Activated CD4-positive, alpha-beta T cell treated with anti-CD3 and anti-CD28 coated beads, Interleukin-2, Interleukin-6, amounts not matched to agents 100 ng/mL and 50 ng/mL, durations not matched to agents 16 hours and 8 hours (primary cell): ENCODE measurements at regions not wholly inside any gene's neighbourhood (a gene's known extent, or its start where the extent isn't known, plus 50 kb on each side); places are given as distances from the start of the nearest gene placed in this dataset.
"Not testable (repeated sequence)": the region's sequence is repeated elsewhere in the genome, so short reads cannot be mapped to it uniquely, and the experiment has no call there.

Experiments used
- DNase-seq: peaks from one replicate; pipeline ENCODE4 v3.0.0-alpha.2; 2020

DNA sequence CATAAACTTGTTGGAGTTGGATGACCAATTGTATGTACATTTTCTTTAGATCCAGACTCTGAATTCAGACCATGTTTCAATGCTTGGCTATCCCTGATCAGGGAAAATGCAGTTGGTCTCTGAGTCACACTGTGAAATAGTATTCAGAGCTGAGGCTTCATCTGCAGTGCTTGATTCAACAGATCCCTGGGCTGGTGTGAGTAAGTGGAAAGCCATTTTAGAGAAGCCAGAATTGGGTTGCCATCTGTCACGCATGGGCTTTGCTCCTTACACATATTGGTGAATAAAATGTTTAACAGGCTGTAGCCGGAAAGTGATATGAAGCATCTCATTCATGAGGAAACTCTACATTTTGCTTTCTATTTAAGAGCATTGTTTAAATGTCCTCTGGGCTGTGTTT lies 50.0 kb upstream of the ACYP2 start:
- no peak for DNase-seq

- no peak for DNase-seq
These were observed 51.4 kb upstream of the ACYP2 start for GRCh38 chr2:54063967-54064535.

GRCh38 chr2:54062401-54062800 lies 53.0 kb upstream of the ACYP2 start:
- no peak for DNase-seq

DNA sequence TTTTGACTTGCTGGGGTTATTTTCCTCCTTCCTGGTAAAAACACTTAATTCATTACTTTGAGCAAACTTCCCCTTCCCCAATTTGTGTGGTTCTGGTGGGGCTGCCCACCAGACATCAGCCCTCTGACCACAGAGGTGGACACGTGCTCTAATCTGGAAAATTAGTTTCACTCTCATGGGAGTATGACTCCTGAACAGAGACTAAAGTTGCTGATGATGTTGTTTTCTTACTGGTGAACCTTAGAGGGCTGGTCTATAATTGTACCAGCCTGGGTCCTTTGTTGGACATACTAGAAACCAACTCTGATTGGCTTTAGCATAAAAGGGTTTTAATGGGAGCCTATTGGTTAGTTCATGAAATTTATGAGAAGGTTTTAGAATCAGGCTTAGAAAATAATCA lies 54.1 kb upstream of the ACYP2 start:
- no peak for DNase-seq

- no peak for DNase-seq
These were observed 55.4 kb upstream of the ACYP2 start for GRCh38 chr2:54059986-54060385.

- no peak for DNase-seq
These were observed 55.9 kb upstream of the ACYP2 start for GRCh38 chr2:54059504-54059903.

DNA sequence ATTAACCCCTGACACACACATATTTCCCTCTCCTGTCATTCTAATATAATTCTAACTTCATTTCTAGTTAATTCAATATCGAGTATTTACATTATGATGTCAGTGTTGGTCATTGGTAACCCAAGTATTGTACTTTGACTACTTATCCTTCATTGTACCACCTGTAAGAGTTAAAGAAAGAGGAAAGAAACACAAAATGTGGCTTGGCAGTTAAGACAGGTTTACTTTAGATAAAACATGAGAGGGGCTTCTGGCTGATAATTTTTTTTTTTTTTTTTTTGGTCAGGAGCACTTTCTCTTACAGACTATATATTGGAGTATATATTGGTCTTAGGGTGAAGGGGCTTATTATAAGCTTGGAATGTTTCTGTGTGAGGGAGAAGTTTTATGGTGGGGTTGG lies 57.0 kb upstream of the ACYP2 start:
- no peak for DNase-seq

- no peak for DNase-seq
These were observed 60.6 kb upstream of the ACYP2 start for GRCh38 chr2:54054774-54055173.

GRCh38 chr2:54054271-54054670 lies 61.1 kb upstream of the ACYP2 start:
- peak; percentile 79 for DNase-seq

- DNase-seq = peak; percentile 41
These were observed 61.6 kb upstream of the ACYP2 start for GRCh38 chr2:54053830-54054229.

DNA sequence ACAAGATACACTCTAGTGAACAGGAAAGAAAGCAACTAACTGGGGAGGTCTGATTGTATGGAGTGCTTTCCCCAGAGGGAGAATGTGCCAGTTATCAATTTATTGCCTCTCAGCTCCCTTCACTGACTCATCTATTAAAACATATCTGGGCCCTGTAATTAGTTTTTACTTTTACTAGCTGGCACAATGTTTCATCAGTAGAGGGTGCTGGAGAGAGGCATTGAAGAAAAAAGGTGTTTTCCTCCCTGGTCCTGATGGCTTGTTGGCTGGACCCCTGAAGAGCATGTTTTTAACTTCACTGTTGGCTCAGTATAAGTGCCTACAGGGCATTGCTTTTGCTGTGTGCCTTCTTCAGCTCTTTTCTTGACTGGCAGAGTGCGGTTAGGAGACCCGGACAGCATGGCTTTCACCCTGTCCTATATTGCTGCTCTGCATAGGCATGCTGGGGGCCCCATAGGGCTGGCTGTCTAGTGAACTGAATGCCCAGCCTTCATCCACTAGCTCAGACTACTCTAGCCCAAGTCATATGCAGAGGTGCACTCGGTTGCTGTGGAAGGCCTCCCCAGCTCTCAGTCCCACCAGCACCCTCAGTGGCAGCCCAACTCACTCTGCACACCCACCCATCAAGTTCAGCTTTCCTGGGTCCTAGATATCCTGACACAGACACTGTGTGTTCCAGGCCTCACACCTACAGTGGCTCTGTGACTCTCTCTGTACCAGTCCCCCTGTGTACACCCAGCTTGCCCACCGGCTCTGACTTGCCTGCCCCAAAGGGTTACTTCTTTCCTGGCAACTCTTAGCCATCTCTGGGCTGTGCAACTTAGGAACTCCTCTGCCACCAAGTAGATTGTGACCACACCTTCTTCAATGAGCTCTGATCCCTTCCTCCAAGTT lies 62.3 kb upstream of the ACYP2 start:
- peak; percentile 57 for DNase-seq

GRCh38 chr2:54050445-54050844 lies 65.0 kb upstream of the ACYP2 start:
- DNase-seq = no peak

DNA sequence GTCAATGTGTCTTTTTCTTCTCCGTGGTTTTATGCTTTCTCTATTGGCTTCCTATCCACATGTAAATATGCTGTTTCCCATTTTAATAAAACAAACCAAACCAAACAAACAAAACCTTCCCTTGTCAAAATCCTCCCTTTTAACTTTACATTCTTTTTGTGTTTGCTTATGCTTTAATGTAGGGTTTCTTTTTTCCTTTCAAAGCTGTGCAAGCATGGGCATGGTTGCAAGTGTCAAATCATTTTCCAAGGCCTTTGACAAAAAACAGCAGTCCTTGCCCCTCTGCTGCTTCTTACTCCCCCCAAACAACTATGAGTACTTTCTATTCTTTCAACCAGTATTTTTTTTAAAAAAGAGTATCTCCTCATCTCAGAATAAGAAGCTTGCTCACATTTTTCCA lies 66.0 kb upstream of the ACYP2 start:
- no peak for DNase-seq

- not testable (repeated sequence) for DNase-seq
These were observed 66.5 kb upstream of the ACYP2 start for GRCh38 chr2:54048896-54049295.

DNA sequence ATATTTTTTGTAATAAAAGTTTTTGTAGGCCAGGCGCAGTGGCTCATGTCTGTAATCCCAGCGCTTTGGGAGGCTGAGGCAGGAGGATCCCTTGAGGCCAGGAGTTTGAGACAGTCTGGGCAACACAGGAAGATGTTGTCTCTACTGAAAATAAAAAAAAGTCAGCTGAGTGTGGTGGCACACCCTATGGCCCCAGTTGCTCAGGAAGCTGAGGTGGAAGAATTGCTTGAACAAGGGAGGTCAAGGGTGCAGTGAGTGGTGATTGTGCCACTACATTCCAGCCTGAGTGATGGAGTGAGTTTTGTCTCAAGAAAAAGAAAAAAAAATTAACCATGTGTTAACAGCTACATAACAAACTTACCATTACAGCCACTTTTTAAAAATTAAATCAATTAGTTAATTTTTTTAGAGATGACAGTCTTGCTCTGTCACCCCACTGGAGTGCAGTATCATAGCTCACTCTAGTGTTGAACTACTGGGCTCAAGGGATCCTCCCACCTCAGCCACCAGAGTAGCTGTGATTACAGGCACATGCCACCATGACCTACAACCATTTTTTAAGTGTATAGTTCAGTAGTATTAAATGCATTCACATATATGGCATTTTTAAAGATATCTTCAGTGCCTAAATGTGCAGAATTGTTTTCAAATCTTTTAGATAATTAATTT lies 67.2 kb upstream of the ACYP2 start:
- peak; percentile 23 for DNase-seq

DNA sequence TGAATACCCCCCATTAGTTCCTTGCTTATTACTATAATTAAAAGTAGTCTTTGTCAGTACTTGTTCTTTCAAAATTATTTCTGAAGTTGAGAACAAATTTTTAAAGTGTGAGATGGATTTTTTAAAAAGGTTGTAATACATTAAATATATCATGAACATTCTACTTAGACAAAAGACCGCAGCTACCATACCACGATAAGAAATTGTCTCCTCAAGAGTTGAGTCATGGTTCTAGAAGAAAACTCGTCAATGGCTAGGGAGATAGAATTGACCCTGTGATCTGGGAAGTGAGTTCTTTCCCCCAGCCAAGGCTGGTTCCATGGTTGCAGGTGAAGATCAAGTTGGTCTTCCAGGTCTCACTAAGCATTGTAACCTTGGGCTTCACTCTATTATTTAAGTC lies 67.8 kb upstream of the ACYP2 start:
- DNase-seq = no peak

DNA sequence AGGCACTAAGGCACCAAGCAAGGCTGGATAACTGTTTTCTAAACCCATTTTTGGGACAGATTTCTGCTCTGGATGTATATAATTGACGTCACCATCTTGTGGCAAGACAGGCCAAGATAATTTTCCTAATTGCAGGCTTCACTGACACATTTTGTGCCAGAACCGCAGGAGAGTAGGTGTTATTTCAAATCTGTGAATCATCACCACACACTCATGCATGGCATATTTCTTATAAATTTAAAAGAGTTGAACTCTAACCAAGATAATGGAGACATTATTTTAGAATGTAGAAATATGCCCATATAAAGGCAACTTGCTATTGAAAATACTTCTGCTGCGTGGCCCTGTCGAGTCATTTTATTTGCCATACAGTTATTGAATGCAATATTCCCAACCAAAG lies 68.3 kb upstream of the ACYP2 start:
- peak; percentile 57 for DNase-seq

GRCh38 chr2:54042897-54043620 lies 72.3 kb upstream of the PSME4 start:
- no peak for DNase-seq

GRCh38 chr2:54042341-54042740 lies 71.5 kb upstream of the PSME4 start:
- no peak for DNase-seq

- DNase-seq = peak; percentile 82
These were observed 70.3 kb upstream of the PSME4 start for GRCh38 chr2:54041135-54041534.

DNA sequence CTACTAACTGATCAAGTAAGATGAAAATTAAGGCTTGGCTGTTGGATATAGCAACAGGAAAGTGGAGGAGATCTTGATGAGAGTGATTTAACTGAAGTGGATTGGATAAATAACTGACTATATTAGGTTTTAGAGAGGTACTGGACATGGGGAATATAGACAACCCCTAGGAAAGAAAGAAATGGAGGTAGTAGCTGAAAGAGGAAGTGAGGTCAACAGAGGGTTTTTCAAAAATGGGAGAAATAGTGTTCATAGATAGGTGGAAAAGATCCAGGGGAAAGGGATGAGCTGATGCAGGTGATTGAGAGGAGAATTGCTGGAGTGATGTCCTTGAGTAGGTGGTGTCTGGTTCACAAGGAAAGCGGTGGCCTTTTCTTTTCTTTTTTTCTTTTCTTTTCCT lies 69.9 kb upstream of the PSME4 start:
- DNase-seq = no peak

DNA sequence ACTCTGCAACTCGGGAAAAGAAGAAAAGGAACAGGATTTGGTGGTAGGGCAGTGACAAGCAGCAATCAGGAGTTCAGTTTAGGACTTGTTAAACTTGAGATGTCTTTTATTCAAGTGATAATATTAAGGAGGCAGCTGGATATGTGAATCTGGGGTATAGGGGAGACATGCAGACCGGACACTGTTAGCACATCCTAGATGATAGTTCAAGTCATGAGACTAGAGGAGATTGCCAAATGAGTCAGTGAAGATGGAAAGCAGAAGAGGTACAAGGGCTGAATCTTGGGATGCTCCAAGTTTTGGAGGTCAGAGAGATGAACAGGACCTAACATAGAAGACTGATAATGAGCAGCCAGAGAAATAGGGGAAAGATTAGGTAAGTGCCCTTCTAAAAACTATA lies 69.5 kb upstream of the PSME4 start:
- no peak for DNase-seq

- DNase-seq = no peak
These were observed 68.0 kb upstream of the PSME4 start for GRCh38 chr2:54038835-54039234.
